ENCODE measurements at regions not wholly inside any gene's neighbourhood (a gene's known extent, or its start where the extent isn't known, plus 50 kb on each side); places are given as distances from the start of the nearest gene placed in this dataset.
A peak's percentile ranks its signal among the peaks of the same experiment; 100 is the strongest.

DNA sequence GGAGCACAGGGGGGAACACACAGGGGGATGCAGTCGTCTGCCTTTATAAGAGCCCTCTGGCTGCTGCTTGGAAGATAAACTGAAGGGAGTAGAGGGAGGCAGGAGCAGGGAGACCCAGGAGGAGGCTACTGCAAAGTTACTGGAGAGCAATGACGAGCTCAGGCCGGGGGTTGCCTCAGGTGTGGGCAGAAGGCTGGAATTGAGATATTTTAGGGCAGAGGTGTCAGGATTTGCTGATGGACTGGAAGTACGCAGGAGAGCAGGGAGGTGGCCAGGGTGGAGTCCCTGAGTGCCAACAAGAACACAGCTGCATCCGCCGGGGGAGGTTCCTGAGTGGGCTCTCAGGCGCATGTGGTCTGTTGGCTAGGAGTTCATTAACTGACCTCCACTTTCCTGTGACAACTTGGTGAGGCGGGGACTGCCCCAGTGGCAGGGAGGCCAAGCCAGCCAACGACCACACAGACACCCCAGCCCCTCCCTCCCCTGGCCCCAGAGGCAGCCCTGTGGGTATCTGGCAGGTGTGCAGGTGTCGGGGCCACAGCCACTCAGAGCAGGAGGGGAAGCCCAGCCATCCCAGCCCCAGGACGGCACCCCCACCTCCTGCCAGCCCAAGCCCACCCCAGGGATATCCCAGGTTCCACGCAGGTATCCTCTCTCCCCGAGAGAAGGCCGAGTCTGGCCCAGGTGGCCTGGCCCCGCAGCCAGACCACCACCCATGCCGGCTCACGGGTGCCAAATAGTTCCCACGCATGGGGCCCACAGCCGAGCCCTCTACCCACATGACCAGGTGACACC lies 85.4 kb downstream of the NCOR2 start:
- Histone ChIP-seq H3K9me3 (no peaks in the 10 kb centered on the region), H3K4me1 (0 out of 2 replicates have a peak, but pooled peaks cover 3% of the 10 kb centered on the region), H3K27me3 (replicated peaks; ENCODE audit: control insufficient read depth, insufficient read depth, low read length) (no peaks in the 10 kb centered on the region), H3K36me3 (ENCODE audit: control insufficient read depth, insufficient read depth, low read length) (peaks cover 1% of the 10 kb centered on the region), H3K4me3 (ENCODE audit: low read depth, low read length) (no peak overlapping the region)
- Mint-ChIP-seq H3K27me3 (ENCODE audit: insufficient read depth, unreplicated experiment) (no peaks in the 10 kb centered on the region), H3K4me1 (ENCODE audit: low read depth, unreplicated experiment) (peaks cover 9% of the 10 kb centered on the region), H3K9me3 (ENCODE audit: unreplicated experiment) (no peaks in the 10 kb centered on the region), H3K36me3 (ENCODE audit: insufficient read depth, unreplicated experiment) (peaks cover 39% of the 10 kb centered on the region), H3K27ac (ENCODE audit: unreplicated experiment) (peak overlapping the region; percentile 32), H3K4me3 (ENCODE audit: unreplicated experiment) (no peak overlapping the region)
- intact Hi-C loops (cut with micrococcal nuclease; ENCODE audit: unreplicated experiment): no loop called here
- ChIA-PET POLR2A (no interaction called here), CTCF (no interaction called here)
- no peak for DNase-seq
- BruUV-seq (replicated peaks): no TSS peak
- TF ChIP-seq, protein P1, sequence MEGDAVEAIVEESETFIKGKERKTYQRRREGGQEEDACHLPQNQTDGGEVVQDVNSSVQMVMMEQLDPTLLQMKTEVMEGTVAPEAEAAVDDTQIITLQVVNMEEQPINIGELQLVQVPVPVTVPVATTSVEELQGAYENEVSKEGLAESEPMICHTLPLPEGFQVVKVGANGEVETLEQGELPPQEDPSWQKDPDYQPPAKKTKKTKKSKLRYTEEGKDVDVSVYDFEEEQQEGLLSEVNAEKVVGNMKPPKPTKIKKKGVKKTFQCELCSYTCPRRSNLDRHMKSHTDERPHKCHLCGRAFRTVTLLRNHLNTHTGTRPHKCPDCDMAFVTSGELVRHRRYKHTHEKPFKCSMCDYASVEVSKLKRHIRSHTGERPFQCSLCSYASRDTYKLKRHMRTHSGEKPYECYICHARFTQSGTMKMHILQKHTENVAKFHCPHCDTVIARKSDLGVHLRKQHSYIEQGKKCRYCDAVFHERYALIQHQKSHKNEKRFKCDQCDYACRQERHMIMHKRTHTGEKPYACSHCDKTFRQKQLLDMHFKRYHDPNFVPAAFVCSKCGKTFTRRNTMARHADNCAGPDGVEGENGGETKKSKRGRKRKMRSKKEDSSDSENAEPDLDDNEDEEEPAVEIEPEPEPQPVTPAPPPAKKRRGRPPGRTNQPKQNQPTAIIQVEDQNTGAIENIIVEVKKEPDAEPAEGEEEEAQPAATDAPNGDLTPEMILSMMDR (IDR thresholded peaks at IDR 0.05; ENCODE audit: insufficient read depth in 1 of 2, low read depth in 1 of 2, low read length in 1 of 2, severe bottlenecking in 1 of 2, unreplicated experiment in 1 of 2): no peak

DNA sequence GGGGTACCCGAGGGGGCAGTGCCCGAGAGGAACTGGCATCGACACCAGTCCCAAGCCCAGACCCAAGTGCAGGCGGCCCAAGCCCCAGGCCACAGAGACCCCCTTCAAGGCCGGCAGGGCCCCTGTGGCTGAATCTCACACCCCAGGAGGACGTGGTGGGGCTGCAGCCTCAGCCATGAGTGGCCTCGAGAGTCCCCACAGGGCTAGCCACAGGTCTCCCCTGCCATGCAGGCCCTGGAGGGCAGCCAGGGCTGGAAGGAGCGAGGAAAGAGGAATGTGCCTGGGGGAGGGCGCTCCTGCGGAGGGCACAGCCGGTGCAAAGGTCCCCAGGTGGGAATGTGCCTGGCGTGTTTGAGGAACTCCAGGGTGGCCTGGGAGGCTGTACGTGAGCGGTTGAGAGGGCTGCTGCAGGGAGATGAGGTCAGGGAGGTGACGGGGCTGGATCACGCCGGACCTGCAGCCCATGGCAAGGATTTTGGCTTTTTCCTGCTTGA lies 86.1 kb downstream of the NCOR2 start:
- Histone ChIP-seq H3K4me3 (ENCODE audit: low read depth, low read length) (no peak overlapping the region), H3K9me3 (no peaks in the 10 kb centered on the region), H3K4me1 (0 out of 2 replicates have a peak, but pooled peaks cover 3% of the 10 kb centered on the region), H3K27me3 (replicated peaks; ENCODE audit: control insufficient read depth, insufficient read depth, low read length) (no peaks in the 10 kb centered on the region), H3K36me3 (ENCODE audit: control insufficient read depth, insufficient read depth, low read length) (peaks cover 1% of the 10 kb centered on the region)
- H3K4me3 Mint-ChIP-seq (ENCODE audit: unreplicated experiment): no peak overlapping the region
- ChIA-PET POLR2A (no interaction called here), CTCF (no interaction called here)
- peaks cover 45% of the 10 kb centered on the region for H3K36me3 Mint-ChIP-seq (ENCODE audit: insufficient read depth, unreplicated experiment)
- no peaks in the 10 kb centered on the region for H3K27me3 Mint-ChIP-seq (ENCODE audit: insufficient read depth, unreplicated experiment)
- peaks cover 9% of the 10 kb centered on the region for H3K4me1 Mint-ChIP-seq (ENCODE audit: low read depth, unreplicated experiment)
- DNase-seq: peak in 1 of 2 experiments; percentile 67
- no TSS peak for BruUV-seq (replicated peaks)
- no peaks in the 10 kb centered on the region for H3K9me3 Mint-ChIP-seq (ENCODE audit: unreplicated experiment)
- intact Hi-C loops (cut with micrococcal nuclease; ENCODE audit: unreplicated experiment): no loop called here
- TF ChIP-seq, protein P1 (IDR thresholded peaks at IDR 0.05; ENCODE audit: insufficient read depth in 1 of 2, low read depth in 1 of 2, low read length in 1 of 2, severe bottlenecking in 1 of 2, unreplicated experiment in 1 of 2): no peak
- peak overlapping the region; percentile 32 for H3K27ac Mint-ChIP-seq (ENCODE audit: unreplicated experiment)

DNA sequence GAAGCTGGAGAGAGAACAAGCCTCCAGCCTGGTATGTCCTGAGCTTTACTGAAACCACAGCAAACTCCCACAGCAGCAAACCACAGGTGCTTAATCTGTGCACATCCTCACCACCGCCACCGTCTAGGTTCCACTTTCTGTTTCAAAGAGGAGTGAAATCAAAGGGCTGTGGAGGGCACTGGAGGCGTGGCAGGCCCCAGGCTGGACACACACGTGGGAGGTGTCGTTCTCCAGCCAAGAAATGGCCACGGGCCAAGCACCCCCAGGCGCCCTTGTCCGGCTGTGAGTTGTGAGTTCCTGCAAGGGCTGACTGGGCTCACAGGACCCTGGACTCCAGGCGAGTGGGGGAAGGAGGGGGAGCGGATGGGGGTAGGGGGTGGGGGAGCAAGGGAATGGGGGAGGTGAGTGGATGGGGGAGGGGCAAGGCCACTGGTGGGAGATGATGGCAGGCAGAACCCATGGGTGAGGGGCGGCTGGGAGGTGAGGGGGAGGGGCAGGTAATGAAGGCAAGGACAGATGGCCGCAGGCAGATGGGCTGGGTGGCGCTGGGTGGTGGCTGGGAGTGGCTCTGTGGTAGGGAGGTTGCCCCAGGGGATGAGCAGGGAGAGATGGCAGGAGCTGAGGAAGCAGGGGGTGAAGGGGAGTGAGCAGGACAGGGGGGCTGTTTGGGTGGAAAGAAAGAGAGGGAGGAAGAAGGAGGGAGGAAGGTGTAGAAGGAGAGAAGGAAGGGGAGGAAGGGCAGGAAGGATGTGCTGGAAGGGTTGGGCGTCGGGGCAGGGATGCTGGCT lies 86.7 kb downstream of the NCOR2 start:
- no TSS peak for BruUV-seq (replicated peaks)
- no peaks in the 10 kb centered on the region for H3K27me3 ChIP-seq (replicated peaks; ENCODE audit: control insufficient read depth, insufficient read depth, low read length)
- Mint-ChIP-seq H3K9me3 (ENCODE audit: unreplicated experiment) (no peaks in the 10 kb centered on the region), H3K4me3 (ENCODE audit: unreplicated experiment) (no peak overlapping the region), H3K4me1 (ENCODE audit: low read depth, unreplicated experiment) (peaks cover 9% of the 10 kb centered on the region), H3K27ac (ENCODE audit: unreplicated experiment) (no peak overlapping the region), H3K27me3 (ENCODE audit: insufficient read depth, unreplicated experiment) (no peaks in the 10 kb centered on the region), H3K36me3 (ENCODE audit: insufficient read depth, unreplicated experiment) (peaks cover 46% of the 10 kb centered on the region)
- peaks cover 1% of the 10 kb centered on the region for H3K36me3 ChIP-seq (ENCODE audit: control insufficient read depth, insufficient read depth, low read length)
- TF ChIP-seq, protein P1 (IDR thresholded peaks at IDR 0.05; ENCODE audit: insufficient read depth in 1 of 2, low read depth in 1 of 2, low read length in 1 of 2, severe bottlenecking in 1 of 2, unreplicated experiment in 1 of 2): no peak
- POLR2A ChIA-PET: no interaction called here
- intact Hi-C loops (cut with micrococcal nuclease; ENCODE audit: unreplicated experiment): no loop called here
- CTCF ChIA-PET: no interaction called here
- 0 out of 2 replicates have a peak, but pooled peaks cover 3% of the 10 kb centered on the region for H3K4me1 ChIP-seq
- DNase-seq: peak in 1 of 2 experiments; percentile 58
- H3K9me3 ChIP-seq: no peaks in the 10 kb centered on the region
- H3K4me3 ChIP-seq (ENCODE audit: low read depth, low read length): no peak overlapping the region

Measured in Caco-2 (cell line).